Activated CD4-positive, alpha-beta T cell treated with anti-CD3 and anti-CD28 coated beads, Interleukin-2, amount 10 ng/mL, durations not matched to agents 24 days and 14 days (primary cell): ENCODE measurements at regions not wholly inside any gene's neighbourhood (a gene's known extent, or its start where the extent isn't known, plus 50 kb on each side); places are given as distances from the start of the nearest gene placed in this dataset.
"Not testable (repeated sequence)": the region's sequence is repeated elsewhere in the genome, so short reads cannot be mapped to it uniquely, and the experiment has no call there.

Experiments
- DNase-seq: peaks from one replicate; pipeline ENCODE4 v3.0.0; 2022
- H3K27ac Mint-ChIP-seq: one replicate; pipeline ENCODE4 v1.8.0; 2022; ENCODE audit warnings: mild to moderate bottlenecking, mixed read lengths
- H3K27me3 Mint-ChIP-seq: one replicate; pipeline ENCODE4 v1.8.0; 2022; ENCODE audit warnings: mixed read lengths
- H3K36me3 Mint-ChIP-seq: one replicate; pipeline ENCODE4 v1.8.0; 2022; ENCODE audit warnings: low read depth, mild to moderate bottlenecking, mixed read lengths
- H3K4me1 Mint-ChIP-seq: one replicate; pipeline ENCODE4 v1.8.0; 2021; ENCODE audit warnings: mixed read lengths
- H3K4me3 Mint-ChIP-seq: one replicate; pipeline ENCODE4 v1.8.0; 2022; ENCODE audit warnings: mild to moderate bottlenecking, moderate library complexity, mixed read lengths
- H3K9me3 Mint-ChIP-seq: one replicate; pipeline ENCODE4 v1.8.0; 2021; ENCODE audit warnings: mixed read lengths
- intact Hi-C: fragments of 100-400 bp; cut with micrococcal nuclease; formaldehyde crosslinking; loops from one replicate; pipeline ENCODE4 v1.15.1; 2023

DNA sequence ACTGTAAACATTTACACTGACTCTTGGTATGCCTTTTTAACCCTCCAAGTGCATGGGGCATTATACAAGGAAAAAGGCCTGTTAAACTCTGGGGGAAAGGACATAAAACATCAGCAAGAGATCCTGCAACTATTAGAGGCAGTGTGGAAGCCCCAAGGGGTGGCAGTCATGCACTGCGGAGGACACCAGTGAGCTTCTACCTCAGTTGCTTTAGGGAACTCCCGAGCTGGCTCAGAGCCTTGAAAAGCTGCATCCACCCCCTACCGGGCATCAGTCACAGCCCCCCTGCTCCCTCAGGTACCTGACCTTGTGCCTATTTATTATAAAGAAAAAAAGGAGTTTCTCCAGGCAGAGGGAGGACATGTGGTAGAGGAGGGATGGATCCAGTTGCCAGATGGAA lies 695.6 kb upstream of the LMO3 start:
- DNase-seq = no peak
- no peaks in the 10 kb centered on the region for H3K27me3 Mint-ChIP-seq
- peaks cover 14% of the 10 kb centered on the region for H3K9me3 Mint-ChIP-seq
- H3K27ac Mint-ChIP-seq = no peak overlapping the region
- H3K36me3 Mint-ChIP-seq = no peaks in the 10 kb centered on the region
- intact Hi-C loops = no loop called here
- H3K4me3 Mint-ChIP-seq = no peak overlapping the region
- no peaks in the 10 kb centered on the region for H3K4me1 Mint-ChIP-seq

DNA sequence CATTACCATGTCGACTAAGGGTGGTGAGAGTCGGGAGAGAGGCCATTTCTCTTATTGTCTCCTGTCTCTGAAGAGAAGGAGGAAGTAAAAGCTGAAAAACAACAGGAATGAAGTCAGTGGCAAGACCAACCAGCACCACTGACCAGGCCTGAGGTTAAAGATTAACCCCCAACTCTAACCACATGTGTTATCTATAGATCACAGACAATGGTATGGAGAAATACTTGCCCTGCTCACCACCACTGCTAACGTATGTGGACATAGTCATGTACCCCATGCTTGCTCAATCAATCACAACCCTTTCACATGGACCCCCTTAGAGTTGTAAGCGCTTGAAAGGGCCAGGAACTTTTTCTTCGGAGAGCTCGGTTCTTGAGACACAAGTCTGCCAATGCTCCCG lies 690.9 kb upstream of the LMO3 start:
- Mint-ChIP-seq H3K4me1 (no peaks in the 10 kb centered on the region), H3K9me3 (peaks cover 15% of the 10 kb centered on the region), H3K36me3 (no peaks in the 10 kb centered on the region), H3K27ac (no peak overlapping the region), H3K4me3 (no peak overlapping the region), H3K27me3 (no peaks in the 10 kb centered on the region)
- DNase-seq = no peak
- intact Hi-C loops = no loop called here

DNA sequence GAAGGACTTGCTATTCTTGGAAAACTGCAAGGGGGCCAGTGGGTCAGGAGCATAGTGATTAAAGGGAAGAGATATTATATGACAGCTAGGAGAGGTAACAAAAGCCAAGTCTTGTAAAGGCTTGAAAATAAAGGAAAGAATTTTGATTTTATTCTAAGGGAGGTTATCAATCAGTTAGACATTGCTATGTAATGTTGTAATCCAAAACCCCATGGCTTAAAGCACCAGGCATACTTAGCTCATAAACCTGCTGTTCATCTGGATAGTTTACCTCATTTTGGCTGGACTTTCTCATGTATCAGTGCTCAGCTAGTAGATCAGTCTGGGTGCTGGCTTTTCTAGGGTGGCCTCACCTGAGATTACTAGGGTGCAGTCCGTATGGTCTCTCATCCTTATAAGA lies 680.9 kb upstream of the LMO3 start:
- H3K27me3 Mint-ChIP-seq = no peaks in the 10 kb centered on the region
- no peak overlapping the region for H3K4me3 Mint-ChIP-seq
- no peaks in the 10 kb centered on the region for H3K4me1 Mint-ChIP-seq
- no peak overlapping the region for H3K27ac Mint-ChIP-seq
- no peaks in the 10 kb centered on the region for H3K36me3 Mint-ChIP-seq
- intact Hi-C loops = no loop called here
- peaks cover 8% of the 10 kb centered on the region for H3K9me3 Mint-ChIP-seq
- no peak for DNase-seq

DNA sequence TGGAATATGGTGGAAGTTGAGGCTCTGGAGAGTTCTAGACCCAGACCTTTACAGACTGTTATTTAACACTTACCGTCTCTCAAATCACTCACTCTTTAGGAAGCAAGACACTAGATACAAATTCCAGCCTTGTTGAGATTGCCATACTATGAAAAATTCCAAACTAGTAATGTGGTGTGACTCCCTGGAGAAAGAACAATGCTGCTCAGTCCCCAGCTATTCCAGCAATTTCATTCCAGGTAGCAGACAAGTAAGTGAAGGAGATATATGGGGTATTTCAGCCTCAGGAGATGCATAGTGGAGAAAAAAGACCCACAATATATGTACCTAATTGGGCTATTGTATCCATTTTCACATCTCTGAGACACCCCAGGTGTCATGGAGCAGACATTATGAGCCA lies 678.9 kb upstream of the LMO3 start:
- Mint-ChIP-seq H3K4me3 (no peak overlapping the region), H3K27ac (no peak overlapping the region), H3K4me1 (no peaks in the 10 kb centered on the region), H3K9me3 (peaks cover 8% of the 10 kb centered on the region), H3K36me3 (no peaks in the 10 kb centered on the region), H3K27me3 (no peaks in the 10 kb centered on the region)
- intact Hi-C loops = no loop called here
- no peak for DNase-seq

DNA sequence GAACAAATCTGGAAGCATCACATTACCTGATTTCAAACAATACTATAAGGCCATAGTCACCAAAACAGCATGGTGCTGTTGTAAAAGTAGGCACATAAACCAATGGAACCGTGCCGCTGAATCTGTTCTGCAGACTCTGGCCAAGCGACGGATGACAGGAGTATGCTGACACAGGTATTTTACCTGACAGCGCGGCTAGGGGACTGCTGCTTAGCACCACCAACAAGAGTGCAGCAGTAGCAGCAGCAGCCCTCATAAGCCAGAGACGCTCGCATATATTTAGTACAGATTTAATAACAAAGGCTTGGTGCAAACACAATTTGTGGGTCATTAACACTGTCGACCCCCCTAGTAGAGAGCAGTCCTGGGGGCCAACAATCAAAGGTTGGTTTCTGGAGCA lies 677.6 kb upstream of the LMO3 start:
- no peaks in the 10 kb centered on the region for H3K27me3 Mint-ChIP-seq
- peaks cover 8% of the 10 kb centered on the region for H3K9me3 Mint-ChIP-seq
- H3K36me3 Mint-ChIP-seq = no peaks in the 10 kb centered on the region
- H3K4me1 Mint-ChIP-seq = no peaks in the 10 kb centered on the region
- H3K4me3 Mint-ChIP-seq = no peak overlapping the region
- intact Hi-C loops = no loop called here
- DNase-seq = no peak
- H3K27ac Mint-ChIP-seq = no peak overlapping the region

DNA sequence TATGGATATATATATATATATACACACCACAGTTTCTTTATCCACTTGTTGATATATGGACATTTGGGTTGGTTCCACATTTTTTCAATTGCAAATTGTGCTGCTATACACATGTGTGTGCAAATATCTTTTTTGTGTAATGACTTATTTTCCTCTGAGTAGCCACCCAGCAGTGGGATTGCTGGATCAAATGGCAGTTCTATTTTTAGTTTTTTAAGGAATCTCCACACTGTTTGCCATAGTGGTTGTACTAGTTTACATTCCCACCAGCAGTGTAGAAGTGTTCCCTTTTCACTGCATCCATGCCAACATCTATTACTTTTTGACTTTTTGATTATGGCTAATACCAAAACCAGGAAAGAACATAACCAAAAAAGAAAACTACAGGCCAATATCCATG lies 676.2 kb upstream of the LMO3 start:
- intact Hi-C loops, DNase-seq, H3K36me3 Mint-ChIP-seq, H3K4me1 Mint-ChIP-seq, H3K9me3 Mint-ChIP-seq, H3K27me3 Mint-ChIP-seq, H3K27ac Mint-ChIP-seq, H3K4me3 Mint-ChIP-seq: not testable (repeated sequence)

DNA sequence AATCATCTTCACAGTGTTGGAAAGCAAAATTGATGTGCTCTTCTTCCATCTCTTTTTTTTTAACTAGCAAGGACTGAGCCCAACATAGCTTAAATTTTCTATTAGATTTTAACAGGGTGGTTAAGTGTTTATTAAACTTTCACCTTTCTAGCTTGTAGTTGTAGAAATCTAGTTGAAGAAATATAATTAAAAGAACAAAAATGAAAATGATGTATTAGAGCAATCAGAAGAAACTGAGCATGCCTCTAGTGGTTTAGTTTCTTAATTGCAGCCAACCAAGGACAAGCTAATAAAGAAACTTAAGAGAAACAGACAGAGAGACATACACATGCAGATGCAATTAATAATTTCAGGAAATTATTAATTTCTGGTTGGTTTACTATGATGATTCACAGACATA lies 673.0 kb upstream of the LMO3 start:
- Mint-ChIP-seq H3K4me1 (no peaks in the 10 kb centered on the region), H3K9me3 (peaks cover 8% of the 10 kb centered on the region), H3K27ac (no peak overlapping the region), H3K4me3 (no peak overlapping the region), H3K27me3 (no peaks in the 10 kb centered on the region), H3K36me3 (no peaks in the 10 kb centered on the region)
- intact Hi-C loops = no loop called here
- no peak for DNase-seq

DNA sequence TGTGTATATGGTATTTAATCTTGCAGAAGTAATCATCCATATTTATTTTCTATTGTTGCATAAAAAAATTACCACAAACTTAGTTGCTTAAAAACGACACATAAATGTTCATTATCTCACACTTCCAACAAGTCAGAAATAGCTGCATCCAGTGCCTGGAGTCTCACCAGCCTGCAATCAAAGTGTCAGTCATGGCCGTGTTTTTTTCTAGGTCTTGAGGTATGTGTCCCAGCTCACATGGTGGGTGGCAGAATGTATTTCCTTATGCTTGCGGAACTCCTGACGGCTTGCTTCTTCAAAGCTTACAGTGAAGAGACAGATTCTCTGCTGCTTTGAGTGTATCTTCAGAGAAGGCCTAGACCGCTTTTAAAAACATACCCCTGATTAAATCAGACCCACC lies 670.2 kb upstream of the LMO3 start:
- Mint-ChIP-seq H3K4me3 (no peak overlapping the region), H3K27ac (no peak overlapping the region), H3K36me3 (no peaks in the 10 kb centered on the region), H3K27me3 (no peaks in the 10 kb centered on the region), H3K4me1 (no peaks in the 10 kb centered on the region), H3K9me3 (no peaks in the 10 kb centered on the region)
- intact Hi-C loops = no loop called here
- DNase-seq = no peak

DNA sequence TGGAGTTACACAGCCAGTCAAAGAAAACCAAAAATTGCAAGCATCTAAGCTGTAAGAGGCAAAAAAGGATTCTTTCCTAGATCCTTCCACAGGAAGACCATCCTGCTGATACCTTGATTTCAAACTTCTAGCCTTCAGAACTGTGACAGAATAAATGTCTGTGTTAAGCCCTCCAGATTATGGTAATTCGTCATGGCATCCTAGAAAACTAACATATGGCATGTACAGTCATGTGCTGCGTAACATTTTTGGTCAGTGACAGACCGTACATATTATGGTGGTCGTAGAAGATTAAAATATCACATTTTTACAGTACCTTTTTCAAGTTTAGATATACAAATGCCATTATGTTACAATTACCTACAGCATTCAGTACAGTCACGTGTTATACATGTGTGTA lies 660.9 kb upstream of the LMO3 start:
- Mint-ChIP-seq H3K36me3 (no peaks in the 10 kb centered on the region), H3K9me3 (peaks cover 6% of the 10 kb centered on the region), H3K4me3 (no peak overlapping the region), H3K27me3 (no peaks in the 10 kb centered on the region), H3K4me1 (no peaks in the 10 kb centered on the region), H3K27ac (no peak overlapping the region)
- DNase-seq = no peak
- intact Hi-C loops = no loop called here

DNA sequence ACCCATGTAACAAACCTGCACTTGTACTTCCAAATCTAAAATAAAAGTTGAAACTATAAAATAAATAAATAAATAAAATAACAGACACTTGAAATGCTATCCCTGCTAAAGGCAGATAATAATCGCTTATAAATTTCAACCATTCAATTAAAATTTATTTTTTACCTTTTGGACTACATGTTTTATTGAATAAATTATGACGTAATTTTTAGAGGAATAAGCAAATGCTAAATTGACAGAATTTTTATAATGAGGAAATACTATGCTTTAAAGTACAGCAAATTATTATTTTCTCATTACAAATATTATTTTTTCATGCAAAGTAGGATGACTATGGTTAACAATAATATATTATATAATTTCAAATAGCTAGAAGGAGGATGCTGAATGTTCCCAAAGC lies 658.6 kb upstream of the LMO3 start:
- Mint-ChIP-seq H3K27ac (no peak overlapping the region), H3K4me3 (no peak overlapping the region), H3K36me3 (no peaks in the 10 kb centered on the region), H3K9me3 (no peaks in the 10 kb centered on the region), H3K4me1 (no peaks in the 10 kb centered on the region), H3K27me3 (no peaks in the 10 kb centered on the region)
- intact Hi-C loops = no loop called here
- no peak for DNase-seq

DNA sequence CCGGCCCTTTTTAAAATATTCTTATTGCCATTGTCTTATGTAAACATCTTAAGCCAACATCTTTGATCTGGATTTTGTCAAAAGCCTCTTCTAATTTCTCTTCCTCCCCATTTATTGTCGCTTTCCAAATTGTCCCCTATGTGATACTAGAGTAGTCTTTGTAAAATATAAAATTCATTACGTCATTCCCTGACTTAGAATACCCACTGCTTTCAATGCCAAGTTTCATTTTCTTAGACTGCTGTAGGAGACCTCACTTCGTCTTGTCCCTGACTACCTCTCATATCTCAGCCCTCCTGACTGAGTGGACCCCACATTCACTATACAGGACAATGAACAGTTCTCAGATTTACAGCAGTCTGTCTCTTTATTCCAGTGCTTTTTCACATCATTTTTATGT lies 633.9 kb upstream of the LMO3 start:
- H3K4me3 Mint-ChIP-seq = no peak overlapping the region
- no peaks in the 10 kb centered on the region for H3K4me1 Mint-ChIP-seq
- H3K27me3 Mint-ChIP-seq = no peaks in the 10 kb centered on the region
- intact Hi-C loops = no loop called here
- no peak overlapping the region for H3K27ac Mint-ChIP-seq
- H3K9me3 Mint-ChIP-seq = peaks cover 18% of the 10 kb centered on the region
- DNase-seq = no peak
- no peaks in the 10 kb centered on the region for H3K36me3 Mint-ChIP-seq

DNA sequence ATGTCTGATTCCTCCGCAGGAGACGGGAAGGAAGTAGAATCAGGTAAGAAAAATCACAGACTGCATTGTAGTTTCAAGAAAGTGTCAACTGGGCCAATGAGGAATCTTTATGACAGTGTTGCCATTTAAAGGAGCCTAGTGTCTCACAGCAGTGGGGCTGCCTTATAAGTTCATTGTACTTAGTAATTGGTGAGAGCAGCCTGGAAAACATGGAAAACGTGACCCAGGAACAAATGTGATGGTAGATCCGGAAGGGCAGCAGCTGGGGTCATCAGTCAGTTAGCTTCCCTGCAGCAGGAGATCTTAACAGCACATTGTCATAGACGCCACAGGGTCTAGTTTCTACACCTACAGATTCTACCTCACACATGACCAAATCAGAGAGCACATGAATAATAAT lies 630.0 kb upstream of the LMO3 start:
- intact Hi-C loops = no loop called here
- Mint-ChIP-seq H3K4me3 (no peak overlapping the region), H3K4me1 (no peaks in the 10 kb centered on the region), H3K36me3 (no peaks in the 10 kb centered on the region), H3K27ac (no peak overlapping the region), H3K27me3 (no peaks in the 10 kb centered on the region), H3K9me3 (peaks cover 15% of the 10 kb centered on the region)
- no peak for DNase-seq

DNA sequence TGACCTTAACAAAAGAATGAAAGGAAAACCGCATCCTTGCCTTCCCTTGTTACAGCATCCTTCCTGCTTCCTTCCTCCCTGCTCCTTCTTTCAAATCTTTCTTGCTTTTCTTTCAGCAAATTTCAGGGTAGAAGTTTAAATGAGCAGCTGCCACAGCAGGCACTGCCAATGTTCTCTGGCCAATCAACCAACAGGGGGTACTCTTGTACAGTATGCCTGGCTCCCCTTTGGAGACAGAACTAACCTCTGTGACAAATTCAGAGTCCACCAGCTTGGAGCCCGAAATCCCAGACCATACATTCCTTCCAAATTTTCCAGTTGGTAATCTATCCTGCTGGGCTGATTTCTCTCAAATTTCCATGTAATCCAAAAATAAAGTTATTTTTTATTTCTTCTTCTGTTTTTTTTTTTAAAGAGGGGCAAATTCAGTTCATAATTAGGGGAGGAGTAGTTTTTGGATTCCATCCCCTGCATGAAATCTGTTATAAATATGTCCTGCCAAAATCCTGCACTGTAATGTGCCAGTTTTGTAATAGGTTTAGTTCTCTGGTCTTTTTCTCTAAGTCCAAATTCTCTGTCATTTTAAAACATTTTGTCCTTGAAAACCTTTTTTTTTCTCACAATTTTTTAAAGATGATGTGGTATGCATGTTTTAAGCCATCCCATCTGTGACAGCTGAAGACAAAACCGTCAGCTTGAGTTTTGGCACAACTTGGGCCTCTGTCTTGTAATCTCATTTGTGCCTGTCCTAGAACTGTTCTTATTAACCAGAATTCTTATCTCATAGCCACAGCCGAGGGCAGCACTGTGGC lies 610.0 kb upstream of the LMO3 start:
- DNase-seq = no peak
- intact Hi-C loops = no loop called here
- H3K27me3 Mint-ChIP-seq = no peaks in the 10 kb centered on the region
- H3K27ac Mint-ChIP-seq = no peak overlapping the region
- H3K4me1 Mint-ChIP-seq = no peaks in the 10 kb centered on the region
- H3K9me3 Mint-ChIP-seq = peaks cover 5% of the 10 kb centered on the region
- no peaks in the 10 kb centered on the region for H3K36me3 Mint-ChIP-seq
- no peak overlapping the region for H3K4me3 Mint-ChIP-seq

DNA sequence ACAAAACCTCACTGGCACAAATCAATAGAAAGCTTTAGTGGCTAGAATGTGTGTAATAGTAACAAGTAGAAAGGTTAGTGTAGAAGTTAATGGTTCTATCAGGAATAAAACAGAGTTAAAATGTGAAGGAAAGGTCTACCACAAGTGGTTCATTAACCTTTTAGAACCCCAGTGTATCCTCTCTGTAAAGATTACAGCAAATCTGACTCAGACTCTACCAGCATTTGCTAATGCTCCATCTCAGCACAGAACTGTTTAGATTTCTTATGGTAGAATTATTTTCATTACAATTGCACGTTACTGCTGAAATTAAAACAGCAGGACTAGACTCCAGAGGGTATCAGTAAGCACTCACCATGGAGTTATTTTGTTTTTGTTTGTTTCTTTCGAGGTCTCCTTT lies 609.0 kb upstream of the LMO3 start:
- H3K27ac Mint-ChIP-seq = no peak overlapping the region
- no peaks in the 10 kb centered on the region for H3K4me1 Mint-ChIP-seq
- no peak overlapping the region for H3K4me3 Mint-ChIP-seq
- intact Hi-C loops = no loop called here
- H3K36me3 Mint-ChIP-seq = no peaks in the 10 kb centered on the region
- no peaks in the 10 kb centered on the region for H3K27me3 Mint-ChIP-seq
- H3K9me3 Mint-ChIP-seq = peaks cover 5% of the 10 kb centered on the region
- no peak for DNase-seq

DNA sequence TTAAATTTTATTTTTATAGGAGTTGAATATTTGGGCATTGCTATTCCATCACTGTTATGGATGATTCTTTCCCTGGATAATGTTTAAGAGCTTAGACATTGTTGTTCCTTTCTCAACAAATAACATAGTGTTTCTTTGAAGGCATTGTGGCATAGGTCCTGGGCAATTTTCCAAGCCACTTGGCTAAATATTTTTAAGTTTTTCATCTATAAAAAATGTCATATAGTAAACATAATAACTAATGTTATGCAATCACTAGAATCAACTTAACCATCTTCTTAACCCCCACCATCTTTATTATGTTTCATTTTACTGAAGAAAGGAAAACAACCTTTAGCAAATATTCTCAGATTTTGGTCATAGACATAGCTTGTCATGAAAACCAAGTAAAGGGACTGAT lies 600.6 kb upstream of the LMO3 start:
- no peak overlapping the region for H3K27ac Mint-ChIP-seq
- DNase-seq = no peak
- intact Hi-C loops = no loop called here
- no peaks in the 10 kb centered on the region for H3K36me3 Mint-ChIP-seq
- no peak overlapping the region for H3K4me3 Mint-ChIP-seq
- H3K27me3 Mint-ChIP-seq = no peaks in the 10 kb centered on the region
- H3K9me3 Mint-ChIP-seq = no peaks in the 10 kb centered on the region
- no peaks in the 10 kb centered on the region for H3K4me1 Mint-ChIP-seq
